ENCODE measurements at regions not wholly inside any gene's neighbourhood (a gene's known extent, or its start where the extent isn't known, plus 50 kb on each side); places are given as distances from the start of the nearest gene placed in this dataset.
"Not testable (repeated sequence)": the region's sequence is repeated elsewhere in the genome, so short reads cannot be mapped to it uniquely, and the experiment has no call there.

DNA sequence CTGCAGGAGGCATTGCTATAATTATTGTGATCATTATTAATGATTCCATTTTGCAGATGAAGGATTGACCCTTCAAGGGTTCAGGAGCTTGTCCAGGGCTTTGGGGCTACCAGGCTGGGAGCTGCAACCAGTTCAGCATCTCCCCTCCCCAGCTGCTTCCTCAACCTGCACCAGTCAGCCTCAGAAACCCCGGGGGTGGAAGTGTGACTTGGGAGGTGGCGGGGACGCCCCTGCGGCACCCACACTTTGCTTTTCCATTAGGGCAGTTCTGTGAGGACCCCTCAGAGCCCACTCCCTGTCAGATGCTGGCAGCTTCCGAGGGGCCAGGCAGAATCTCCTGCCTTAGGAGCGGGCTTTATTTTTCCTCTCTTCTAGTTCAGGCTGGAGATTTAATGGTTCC, 85.6 kb downstream of the OLFM1 start:
- no peak for DNase-seq (ENCODE audit: low read depth, low spot score)

DNA sequence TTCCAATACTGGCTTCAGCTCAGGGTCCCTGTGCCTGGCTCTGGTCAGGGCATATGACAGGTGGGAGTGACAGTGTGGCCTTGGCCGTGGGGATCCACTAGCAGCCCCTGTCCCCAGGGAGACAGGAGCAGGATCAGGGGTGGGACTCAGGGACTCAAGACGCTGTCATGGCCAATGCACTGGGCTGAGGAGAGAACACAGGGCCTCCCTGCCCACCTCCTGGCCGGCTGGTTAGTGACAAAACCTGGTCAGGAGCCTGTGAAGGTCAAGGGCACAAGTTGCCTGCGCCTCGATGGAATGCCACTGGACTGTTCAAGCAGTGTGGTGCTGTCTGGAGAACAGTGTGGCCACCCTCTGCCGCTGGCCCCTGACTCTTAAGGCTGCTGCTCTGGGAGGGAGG, 86.8 kb downstream of the OLFM1 start:
- DNase-seq (ENCODE audit: low read depth, low spot score): no peak

DNA sequence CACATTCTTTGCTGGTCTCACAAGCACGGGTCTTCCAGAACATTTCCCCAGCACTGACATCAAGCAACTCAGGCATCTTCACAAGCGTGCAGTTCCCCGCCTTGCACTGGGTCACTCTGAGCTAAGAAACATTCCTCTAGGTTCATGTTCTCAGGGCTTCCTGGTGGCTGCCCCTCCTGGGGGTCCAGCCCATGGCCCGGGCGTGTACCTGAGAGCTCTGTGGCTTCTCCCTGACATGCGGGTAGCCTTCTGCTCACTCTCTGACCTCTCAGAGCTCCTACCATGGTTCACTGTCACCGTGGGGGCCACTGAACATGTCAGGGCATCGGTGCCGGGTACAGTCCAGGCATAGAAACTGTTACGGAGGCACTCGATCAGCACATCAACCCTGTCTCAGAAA, 87.5 kb downstream of the OLFM1 start:
- DNase-seq (ENCODE audit: low read depth, low spot score): no peak

DNA sequence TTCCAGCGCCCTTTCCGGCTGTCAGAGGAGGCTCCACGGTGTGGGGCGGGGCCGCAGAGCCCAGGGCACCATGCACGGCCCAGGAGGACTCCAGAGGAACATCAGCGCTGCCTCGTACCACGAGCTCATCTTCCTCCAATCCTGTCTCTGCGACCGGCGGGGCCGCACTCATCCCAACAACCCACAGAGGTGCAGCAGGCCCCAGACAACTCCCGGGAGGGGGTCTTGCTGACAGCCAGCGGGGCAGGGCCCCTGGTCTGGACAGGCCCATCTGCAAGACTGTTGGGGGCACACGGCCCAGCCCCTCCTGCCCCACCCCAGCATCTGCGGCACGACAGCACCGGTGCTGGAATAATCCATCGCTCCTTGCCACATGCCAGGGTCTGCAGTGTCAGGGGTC, 88.8 kb downstream of the OLFM1 start:
- DNase-seq (ENCODE audit: low read depth, low spot score): no peak

DNA sequence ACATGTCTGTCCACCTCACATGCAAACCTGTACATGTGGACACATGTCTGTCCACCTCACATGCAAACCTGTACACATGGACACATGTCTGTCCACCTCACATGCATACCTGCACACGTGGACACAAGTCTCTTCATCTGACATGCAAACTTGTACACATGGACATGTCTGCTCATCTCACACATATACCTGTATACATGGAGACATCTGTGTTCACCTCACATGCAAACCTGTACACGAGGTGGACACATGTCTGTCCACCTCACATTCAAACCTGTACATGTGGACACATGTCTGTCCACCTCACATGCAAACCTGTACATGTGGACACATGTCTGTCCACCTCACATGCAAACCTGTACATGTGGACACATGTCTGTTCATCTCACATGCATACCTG, 90.1 kb downstream of the OLFM1 start:
- DNase-seq (ENCODE audit: low read depth, low spot score): not testable (repeated sequence)

DNA sequence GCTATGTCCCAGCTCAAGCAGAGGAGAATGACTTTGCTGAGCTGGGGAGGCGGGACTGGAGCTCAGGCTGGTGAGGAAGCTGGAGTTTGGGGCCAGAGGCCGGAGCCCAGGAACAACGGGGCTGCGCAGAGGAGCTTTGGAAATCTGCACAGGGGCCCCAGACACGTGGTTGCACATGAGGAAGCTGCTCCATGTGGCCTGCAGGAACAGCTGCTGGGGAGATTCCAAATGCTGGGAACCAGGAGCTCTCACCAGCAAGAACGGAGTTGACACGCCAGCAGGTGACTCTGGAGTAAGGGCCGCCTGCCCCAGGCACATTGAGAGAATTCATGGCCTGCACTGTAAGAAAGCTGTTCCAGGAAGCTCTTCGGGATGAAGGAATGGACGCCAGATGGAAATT, 91.0 kb downstream of the OLFM1 start:
- DNase-seq (ENCODE audit: low read depth, low spot score): no peak

DNA sequence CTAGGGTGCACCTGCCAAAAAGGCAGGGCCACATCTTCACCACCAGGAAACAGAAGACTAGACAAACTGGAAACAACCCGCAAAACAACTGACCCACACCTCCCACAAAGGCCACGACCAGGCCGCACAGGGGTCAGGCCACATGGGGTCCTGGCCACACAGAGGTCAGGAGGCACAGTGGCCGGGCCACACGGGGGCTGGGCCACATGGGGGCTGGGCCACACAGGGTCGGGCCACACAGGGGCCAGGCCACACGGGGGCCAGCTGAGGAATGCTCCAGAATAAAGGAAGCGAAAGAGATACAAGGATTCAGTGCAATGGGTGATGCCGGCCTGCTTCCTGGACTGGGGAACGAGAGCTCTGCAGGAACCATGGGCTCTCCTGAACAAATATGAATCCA, 91.6 kb downstream of the OLFM1 start:
- DNase-seq (ENCODE audit: low read depth, low spot score): no peak

DNA sequence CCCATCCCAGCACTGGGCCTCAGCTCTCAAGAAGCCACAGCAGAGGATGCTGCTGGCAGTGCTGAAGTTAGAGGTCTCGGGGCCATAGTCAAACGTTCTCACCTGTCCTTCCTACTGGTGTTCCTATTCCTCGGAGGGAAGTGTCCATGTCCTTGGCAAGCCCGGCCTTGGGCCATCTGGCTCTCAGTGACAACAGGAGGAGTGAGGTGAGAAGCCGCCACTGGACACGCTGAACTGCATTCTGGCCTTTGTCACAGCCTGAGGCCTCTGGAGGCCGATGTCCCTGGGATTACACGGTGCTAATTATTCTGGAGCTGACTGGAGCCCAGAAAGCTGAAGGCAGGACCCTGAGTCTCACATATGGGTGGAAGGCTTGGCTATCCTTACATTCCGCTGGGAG, 92.5 kb downstream of the OLFM1 start:
- no peak for DNase-seq (ENCODE audit: low read depth, low spot score)

DNA sequence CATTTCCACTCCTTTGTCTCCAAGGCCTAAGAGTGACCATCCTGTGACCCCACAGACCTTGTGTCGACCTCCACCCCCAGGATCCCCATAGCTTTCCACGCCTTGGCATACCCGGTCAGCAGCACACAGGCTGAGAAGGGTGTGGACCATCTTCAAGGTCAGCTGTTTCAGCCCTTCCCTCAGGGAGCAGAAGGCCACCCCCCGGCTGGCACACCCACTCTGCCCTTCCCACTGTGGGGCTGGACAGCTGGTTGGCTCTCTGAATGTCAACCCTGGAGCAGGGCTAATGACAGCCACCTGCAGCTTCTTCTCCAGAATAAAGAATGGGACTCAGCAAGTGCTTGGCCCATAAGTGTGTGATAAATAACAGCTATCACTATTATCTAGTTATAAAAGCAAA, 93.1 kb downstream of the OLFM1 start:
- DNase-seq (ENCODE audit: low read depth, low spot score): no peak

DNA sequence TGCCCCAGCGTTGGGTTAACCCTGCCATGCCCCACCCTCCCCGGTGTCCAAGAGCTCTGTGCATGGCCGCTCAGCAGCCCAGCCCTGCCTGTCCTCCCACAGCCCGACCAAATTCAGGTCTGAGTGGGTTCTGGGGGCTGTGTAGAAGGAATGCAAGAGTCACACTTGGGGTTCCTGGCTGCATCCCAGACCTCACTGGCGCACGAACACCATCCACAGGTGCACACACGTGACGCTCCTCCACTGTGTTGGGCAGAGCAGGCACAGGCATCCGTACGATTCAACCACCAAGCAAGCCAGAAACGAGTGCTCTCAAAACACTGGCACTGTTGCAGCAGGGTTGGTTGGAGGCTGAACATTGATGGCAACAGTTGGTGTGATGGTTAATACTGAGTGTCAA, 93.9 kb downstream of the OLFM1 start:
- DNase-seq (ENCODE audit: low read depth, low spot score): no peak

DNA sequence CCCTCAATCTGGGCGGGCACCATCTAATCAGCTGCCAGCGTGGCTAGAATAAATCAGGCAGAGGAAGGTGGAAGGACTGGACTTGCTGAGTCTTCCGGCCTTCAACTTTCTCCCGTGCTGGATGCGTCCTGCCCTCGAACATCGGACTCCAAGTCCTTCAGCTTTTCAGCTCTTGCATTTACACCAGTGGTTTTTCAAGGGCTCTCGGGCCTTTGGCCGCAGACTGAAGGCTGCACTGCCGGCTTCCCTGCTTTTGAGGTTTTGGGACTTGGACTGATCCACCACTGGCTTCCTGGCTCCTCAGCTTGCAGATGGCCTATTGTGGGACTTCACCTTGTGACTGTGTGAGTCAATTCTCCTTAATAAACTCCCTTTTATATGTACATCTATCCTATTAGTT, 94.4 kb downstream of the OLFM1 start:
- not testable (repeated sequence) for DNase-seq (ENCODE audit: low read depth, low spot score)

DNA sequence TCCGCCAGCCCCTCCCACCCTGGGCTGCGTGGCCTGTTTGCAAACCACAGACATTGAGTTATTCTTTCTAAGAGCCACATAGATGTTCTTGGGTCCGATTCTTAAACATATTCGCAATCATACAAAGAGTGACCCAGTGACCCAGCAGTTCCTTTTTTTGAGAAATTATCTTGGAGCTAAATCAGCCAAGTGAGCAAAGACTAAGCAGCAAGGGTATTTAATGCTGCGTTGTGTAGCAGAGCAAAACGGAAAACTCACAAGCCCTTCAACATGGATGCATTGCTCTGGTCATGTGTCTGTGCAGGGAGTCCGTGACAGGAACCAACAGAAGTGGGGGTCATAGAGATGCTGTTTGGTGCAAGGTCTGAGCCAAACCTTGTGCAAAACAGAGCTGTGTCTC, 95.6 kb downstream of the OLFM1 start:
- DNase-seq (ENCODE audit: low read depth, low spot score): no peak

DNA sequence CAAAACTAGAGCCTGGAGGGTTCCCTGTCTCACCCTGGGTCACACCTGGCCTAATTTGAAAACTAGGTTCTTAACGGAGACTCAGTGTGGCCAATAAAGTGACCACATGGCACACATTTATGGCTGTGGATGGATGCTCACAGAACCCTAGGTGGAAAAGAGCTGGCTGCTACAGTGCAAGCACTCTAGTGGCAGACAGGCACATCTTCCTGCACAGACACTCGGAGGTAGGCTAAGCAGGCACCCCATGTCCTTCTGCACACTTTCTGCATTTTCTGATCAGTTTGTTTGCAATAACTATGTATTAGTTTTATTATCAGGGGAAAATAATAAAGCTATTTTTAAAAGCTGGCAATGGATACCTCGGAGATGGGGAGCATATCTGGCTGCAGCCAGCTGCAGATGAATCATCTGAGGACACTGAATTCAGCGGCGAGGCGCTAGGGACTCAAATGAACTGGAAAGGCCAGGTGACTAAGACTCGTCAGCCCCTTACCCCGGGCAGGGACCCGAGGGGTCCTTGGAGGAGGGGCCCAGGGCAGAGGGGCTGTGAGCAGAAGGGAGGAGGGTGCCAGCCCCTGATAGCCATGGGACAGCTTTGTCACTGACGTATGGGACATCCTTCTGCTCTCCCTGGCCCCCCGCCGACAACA, 96.2 kb downstream of the OLFM1 start:
- no peak for DNase-seq (ENCODE audit: low read depth, low spot score)

DNA sequence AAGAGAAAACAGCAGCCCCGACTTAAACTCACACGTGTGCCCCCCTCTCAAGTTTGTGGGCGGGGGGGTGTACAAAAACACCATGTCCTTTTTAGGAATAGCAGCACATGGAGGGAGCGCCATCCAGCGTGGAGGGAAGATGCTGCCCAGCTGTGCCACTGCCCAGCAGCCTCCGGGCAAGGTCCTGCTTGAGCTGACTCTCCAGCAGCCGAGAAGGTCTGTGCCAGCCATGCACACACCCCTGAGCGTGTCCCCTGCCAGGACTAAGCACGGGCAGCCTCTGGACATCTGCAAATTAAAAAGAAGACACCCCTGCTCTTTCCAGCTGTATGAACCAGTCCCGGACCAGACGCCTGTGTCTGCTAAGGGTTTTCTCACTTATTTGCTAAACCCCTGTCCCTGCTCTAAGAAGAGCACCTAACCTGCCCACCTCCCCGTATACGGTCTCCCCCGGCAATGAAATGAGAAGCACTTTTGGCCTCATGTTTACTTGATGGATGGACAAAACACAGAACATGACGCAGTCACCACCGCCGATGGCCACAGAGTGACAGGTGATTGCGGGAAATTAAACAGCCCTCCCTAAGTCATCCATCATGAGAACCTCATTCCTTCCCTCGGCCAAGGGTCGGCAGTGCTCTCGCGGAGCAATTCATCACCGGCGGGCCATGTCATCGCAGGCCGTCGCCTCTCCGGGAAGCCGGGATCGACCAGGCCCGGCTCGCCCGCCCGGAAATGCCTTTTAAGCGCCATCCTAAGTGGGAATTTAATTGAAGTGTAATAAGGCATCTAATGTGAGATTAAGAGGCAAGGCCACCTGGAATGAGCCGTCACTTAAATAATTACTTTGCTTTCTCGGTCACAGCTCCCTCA, 96.9 kb downstream of the OLFM1 start:
- no peak for DNase-seq (ENCODE audit: low read depth, low spot score)

DNA sequence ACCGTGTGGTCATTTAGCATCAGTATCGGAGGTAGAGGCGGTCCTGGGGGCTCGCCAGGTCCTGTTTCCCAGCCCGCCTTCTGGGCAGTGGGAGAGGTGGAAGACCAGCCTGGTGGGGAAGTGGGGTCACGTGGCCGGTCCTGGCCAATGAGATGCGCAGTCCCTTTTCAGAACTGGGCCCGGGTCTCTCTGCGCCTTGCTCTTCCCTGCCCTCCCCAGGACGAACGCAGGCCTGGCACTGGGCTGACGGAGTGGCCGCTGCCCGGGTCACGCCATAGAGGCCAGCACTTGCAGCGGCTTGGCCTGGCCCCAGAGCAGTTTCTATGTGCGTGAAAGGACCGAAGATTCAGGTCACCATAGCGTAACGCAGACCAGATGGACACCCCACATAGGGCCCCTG, 97.6 kb downstream of the OLFM1 start:
- no peak for DNase-seq (ENCODE audit: low read depth, low spot score)

DNA sequence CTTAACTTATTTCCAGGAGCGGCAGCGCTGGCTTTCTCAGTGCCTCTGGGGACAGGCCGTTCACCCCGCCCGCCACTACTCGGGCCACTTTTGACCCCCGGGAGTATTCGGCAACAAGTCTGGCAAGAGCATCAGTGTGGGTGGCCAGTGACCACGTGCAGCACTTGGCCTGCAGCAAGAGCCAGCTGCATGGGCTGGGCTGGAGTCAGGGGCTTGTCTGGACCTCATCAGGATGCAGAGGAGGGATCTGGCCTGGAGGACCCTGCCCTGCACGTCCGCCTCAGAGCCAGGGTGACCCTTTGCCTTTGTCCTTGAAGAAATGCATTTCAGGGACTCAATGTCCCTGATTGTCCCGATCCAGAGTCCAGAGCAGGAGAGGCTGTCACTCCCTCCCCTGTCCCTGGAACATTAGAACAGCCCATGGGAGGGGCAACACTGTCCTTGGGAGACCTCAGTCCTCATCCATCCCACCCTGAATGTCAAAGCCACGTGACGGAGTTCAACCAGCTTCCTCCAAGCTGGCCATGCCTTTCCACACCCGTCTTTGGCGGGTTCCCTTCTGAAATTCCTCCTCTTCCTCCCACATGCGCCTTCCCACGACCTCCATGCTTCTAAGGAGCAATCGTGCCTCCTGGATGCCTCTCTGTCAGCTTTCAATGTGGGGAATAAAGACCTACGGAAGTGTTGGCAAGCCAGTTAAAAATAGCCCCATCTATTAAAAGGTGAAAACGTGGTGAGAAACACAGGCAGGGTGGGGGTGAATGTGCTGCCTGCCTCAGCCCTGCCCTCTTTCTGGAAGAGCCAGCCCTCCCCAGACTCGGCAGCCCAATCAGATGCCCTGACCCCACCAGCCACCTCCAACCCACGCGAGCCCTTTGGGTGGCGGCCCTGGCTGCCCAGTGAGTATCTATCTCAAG, 99.0 kb downstream of the OLFM1 start:
- no peak for DNase-seq (ENCODE audit: low read depth, low spot score)

DNA sequence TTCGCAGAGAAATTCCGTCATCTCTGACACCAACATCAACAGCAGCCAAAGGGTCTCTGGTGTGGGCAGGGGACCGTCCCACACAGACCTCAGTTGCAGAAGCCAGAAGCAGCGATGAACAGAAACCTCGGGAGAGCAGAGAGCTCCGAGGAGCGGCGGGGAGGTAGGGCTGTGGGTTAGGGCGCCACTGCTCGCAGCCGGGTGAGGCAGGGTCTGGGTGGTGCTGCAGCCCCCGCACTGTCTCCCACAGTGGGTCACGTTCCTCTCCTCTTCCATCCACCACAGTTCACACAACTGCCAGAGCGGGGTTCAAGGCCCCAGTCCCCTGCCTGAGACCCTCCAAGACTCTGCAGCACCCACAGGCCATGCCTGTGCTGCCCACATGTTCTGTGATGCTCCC, 99.9 kb downstream of the OLFM1 start:
- DNase-seq (ENCODE audit: low read depth, low spot score): no peak

DNA sequence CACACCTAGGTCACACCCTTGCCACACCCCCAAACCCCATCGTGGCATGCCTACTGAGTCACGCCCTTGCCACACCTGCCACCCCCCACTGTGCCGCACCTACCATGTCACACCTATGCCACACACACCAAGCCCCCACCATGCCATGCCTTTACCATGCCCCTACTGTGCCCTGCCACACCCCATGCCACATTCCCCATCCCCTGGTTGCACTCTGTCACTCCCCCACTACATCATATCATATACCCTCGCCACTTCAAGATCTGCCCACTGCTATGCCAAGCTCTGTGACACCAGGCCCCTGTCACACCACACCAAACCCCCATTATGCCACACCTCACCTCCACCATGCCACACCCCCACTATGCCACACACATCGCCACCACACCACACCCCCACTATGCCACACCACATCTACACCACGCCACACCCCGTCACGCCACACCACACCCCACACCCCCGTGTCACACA, 101.2 kb downstream of the OLFM1 start:
- no peak for DNase-seq (ENCODE audit: low read depth, low spot score)

DNA sequence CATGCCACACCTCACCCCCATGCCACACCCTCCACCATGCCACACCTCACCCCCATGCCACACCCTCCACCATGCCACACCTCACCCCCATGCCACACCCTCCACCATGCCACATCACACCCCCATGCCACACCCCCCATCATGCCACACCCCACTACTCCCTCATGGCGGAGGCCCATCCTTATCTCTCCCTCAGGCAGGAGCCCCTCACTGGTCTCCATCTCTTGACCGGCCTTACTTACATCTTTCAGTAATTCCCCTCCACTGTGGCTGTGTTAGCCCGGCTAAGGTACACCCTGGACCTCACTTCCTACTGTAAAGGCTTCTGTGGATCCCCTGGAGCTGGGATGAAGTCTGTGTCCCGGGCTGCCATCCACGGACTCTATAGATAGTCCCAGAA, 102.0 kb downstream of the OLFM1 start:
- no peak for DNase-seq (ENCODE audit: low read depth, low spot score)

DNA sequence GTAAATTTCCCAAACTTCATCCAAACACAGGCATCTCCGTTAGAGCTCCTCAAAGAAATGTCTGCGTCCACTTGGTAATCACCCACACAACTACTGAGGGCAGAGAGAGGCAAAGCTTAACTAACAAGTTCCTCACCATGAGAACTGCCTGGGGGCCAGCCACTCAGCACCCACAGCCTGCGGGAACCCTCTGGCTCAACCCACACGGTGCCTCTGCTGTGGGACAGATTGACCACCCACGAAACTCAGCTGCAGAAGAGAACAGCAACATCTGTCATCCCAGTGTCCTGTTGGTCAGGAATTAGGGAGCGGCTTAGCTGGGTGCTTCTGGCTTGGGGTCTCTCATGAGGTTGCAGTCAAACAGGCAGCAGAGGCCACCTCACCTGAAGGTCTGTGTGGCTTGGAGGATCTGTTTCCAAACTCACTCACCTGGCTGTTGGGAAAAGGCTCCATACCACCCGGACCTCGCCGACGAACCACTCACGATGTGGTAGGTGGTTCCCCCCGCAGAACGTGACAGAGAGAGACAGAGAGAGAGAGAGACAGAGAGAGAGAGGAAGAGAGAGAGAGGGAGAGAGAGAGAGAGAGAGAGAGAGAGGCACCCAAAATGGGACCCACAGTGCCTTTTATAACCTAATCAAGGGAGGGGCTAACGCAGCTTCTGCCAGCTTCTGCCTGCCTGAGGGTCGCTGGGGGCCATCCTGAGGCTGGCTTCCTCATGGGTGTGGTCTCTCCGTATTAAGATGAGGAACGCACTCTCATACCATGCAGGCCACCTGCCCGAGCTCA, 103.5 kb downstream of the OLFM1 start:
- DNase-seq (ENCODE audit: low read depth, low spot score): no peak

DNA sequence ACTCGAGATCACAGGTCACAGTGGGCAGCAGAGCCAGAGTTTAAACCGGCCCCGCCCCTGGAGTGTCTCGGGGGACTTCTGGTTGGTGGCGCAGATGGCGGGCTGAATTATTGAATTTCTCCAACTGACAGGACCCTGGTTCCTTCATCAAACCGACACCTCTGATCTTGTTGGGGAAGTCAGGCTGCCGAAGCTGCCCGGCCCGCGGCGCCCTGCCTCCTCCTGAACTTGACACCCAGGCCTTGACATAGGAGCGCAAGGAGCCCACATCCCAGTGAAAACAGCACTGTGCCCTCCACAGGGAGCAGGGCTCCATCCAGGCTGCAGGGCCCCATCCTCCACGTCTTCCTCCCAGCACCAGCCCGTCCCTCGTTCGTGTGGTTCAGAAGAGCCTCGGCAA, 105.2 kb downstream of the OLFM1 start:
- no peak for DNase-seq (ENCODE audit: low read depth, low spot score)

Data from astrocyte of the hippocampus (primary cell).